HG02973 (cell line): ENCODE measurements at regions not wholly inside any gene's neighbourhood (a gene's known extent, or its start where the extent isn't known, plus 50 kb on each side); places are given as distances from the start of the nearest gene placed in this dataset.
"Not testable (repeated sequence)": the region's sequence is repeated elsewhere in the genome, so short reads cannot be mapped to it uniquely, and the experiment has no call there.

ENCODE experiments used
- ATAC-seq: cut with Tn5 transposase; IDR thresholded peaks from one replicate; pipeline ENCODE4 v1.9.1; 2021; ENCODE audit warnings: moderate library complexity; ENCODE audit not compliant: unreplicated experiment

- no peak for ATAC-seq
Observed at GRCh38 chr6:106855117-106855516, 119.4 kb downstream of the CD24 start.

GRCh38 chr6:106849676-106850332 lies 124.7 kb downstream of the CD24 start:
- ATAC-seq, result no peak

- ATAC-seq, result no peak
Observed at GRCh38 chr6:106849120-106849519, 125.4 kb downstream of the CD24 start.

- no peak for ATAC-seq
Observed at GRCh38 chr6:106847116-106847515, 127.4 kb downstream of the CD24 start.

- peak; percentile 87 for ATAC-seq
Observed at GRCh38 chr6:106844930-106845329, 129.6 kb downstream of the CD24 start.

- no peak for ATAC-seq
Observed at GRCh38 chr6:106832766-106833510, 141.6 kb downstream of the CD24 start.

- no peak for ATAC-seq
Observed at GRCh38 chr6:106830930-106831329, 143.6 kb downstream of the CD24 start.

GRCh38 chr6:106829451-106829850 lies 145.1 kb downstream of the CD24 start:
- no peak for ATAC-seq

GRCh38 chr6:106827081-106827480 lies 147.4 kb downstream of the CD24 start:
- ATAC-seq, result no peak

- no peak for ATAC-seq
Observed at GRCh38 chr6:106825156-106825555, 149.4 kb downstream of the CD24 start.

- ATAC-seq, result no peak
Observed at GRCh38 chr6:106823732-106824351, 150.7 kb downstream of the CD24 start.

- ATAC-seq, result no peak
Observed at GRCh38 chr6:106823058-106823457, 151.5 kb downstream of the CD24 start.

GRCh38 chr6:106820412-106820852 lies 154.1 kb downstream of the CD24 start:
- no peak for ATAC-seq

GRCh38 chr6:106811088-106811686 lies 163.3 kb downstream of the CD24 start:
- ATAC-seq, result no peak

GRCh38 chr6:106808758-106809157 lies 165.8 kb downstream of the CD24 start:
- ATAC-seq, result no peak

GRCh38 chr6:106807947-106808611 lies 166.4 kb downstream of the CD24 start:
- ATAC-seq, result no peak

GRCh38 chr6:106806253-106806652 lies 168.3 kb downstream of the CD24 start:
- ATAC-seq, result not testable (repeated sequence)

- no peak for ATAC-seq
Observed at GRCh38 chr6:106805771-106806170, 168.8 kb downstream of the CD24 start.

- ATAC-seq, result no peak
Observed at GRCh38 chr6:106804346-106805335, 169.9 kb downstream of the CD24 start.

- no peak for ATAC-seq
Observed at GRCh38 chr6:106803188-106803587, 171.3 kb downstream of the CD24 start.
